IMR-90 (cell line): ENCODE measurements at regions not wholly inside any gene's neighbourhood (a gene's known extent, or its start where the extent isn't known, plus 50 kb on each side); places are given as distances from the start of the nearest gene placed in this dataset.

ENCODE experiments used
- ATAC-seq: fragments of 200-7000 bp; cut with Tn5 transposase; 2 replicates; pipeline ENCODE4 v1.9.1; 2020; ENCODE audit warnings: low read depth, mild to moderate bottlenecking, moderate library complexity
- BruUV-seq: library from RNA; stranded (reverse); fragments of 400-500 nt; replicated peaks from 2 replicates; lab custom pipeline; 2021; lab: Mats Ljungman, UMichigan
- CTCF ChIA-PET: fragments of 300-600 bp; formaldehyde crosslinking; extraction: SDS; loops from one replicate; lab custom pipeline; 2021; ENCODE audit warnings: antibody characterized with exemption; lab: Yijun Ruan, JAX
- POLR2A ChIA-PET: fragments of 300-600 bp; sonication (Branson Sonifier 250); formaldehyde crosslinking; loops from one replicate; lab custom pipeline; 2022; ENCODE audit warnings: antibody characterized with exemption; ENCODE audit not compliant: unreplicated experiment; lab: Charles Lee
- DNase-seq: peaks from one replicate; pipeline ENCODE4 v3.0.0; 2013
- H2AFZ ChIP-seq: replicated peaks from 2 replicates; pipeline ENCODE3; 2013; ENCODE audit warnings: low read length, mild to moderate bottlenecking; ENCODE audit not compliant: poor library complexity
- H2AK5ac ChIP-seq: 2 replicates; pipeline ENCODE4 v1.6.1; 2013; ENCODE audit warnings: low read depth, low read length, inconsistent platforms
- H2AK9ac ChIP-seq: replicated peaks from 2 replicates; pipeline ENCODE3; 2013; ENCODE audit warnings: mild to moderate bottlenecking, low read depth, low read length, moderate library complexity; ENCODE audit not compliant: poor library complexity
- H2BK120ac ChIP-seq: 2 replicates; pipeline ENCODE4 v1.6.1; 2013; ENCODE audit warnings: low read depth, low read length, inconsistent platforms
- H2BK15ac ChIP-seq: 3 replicates; pipeline ENCODE4 v1.6.1; 2013; ENCODE audit warnings: low read depth, low read length, inconsistent platforms
- H2BK20ac ChIP-seq: 2 replicates; pipeline ENCODE4 v1.6.1; 2013; ENCODE audit warnings: low read depth, mild to moderate bottlenecking, inconsistent platforms, low read length, moderate library complexity
- H2BK5ac ChIP-seq: 2 replicates; pipeline ENCODE4 v1.6.1; 2013; ENCODE audit warnings: mild to moderate bottlenecking, low read depth, low read length, inconsistent platforms; ENCODE audit not compliant: poor library complexity, severe bottlenecking
- H3K14ac ChIP-seq: replicated peaks from 2 replicates; pipeline ENCODE4 v1.6.1; 2013; ENCODE audit warnings: low read depth, low read length, inconsistent platforms
- H3K18ac ChIP-seq: 2 replicates; pipeline ENCODE4 v1.6.1; 2013; ENCODE audit warnings: low read depth, low read length, control low read depth
- H3K23ac ChIP-seq: 2 replicates; pipeline ENCODE4 v1.6.1; 2013; ENCODE audit warnings: low read depth, low read length, inconsistent platforms
- H3K27ac ChIP-seq: 2 replicates; pipeline ENCODE4 v1.5.1; 2013; ENCODE audit warnings: mild to moderate bottlenecking, control low read depth, low read length; ENCODE audit not compliant: insufficient read depth
- H3K27me3 ChIP-seq: 2 replicates; pipeline ENCODE4 v1.6.1; 2013; ENCODE audit warnings: low read length; ENCODE audit not compliant: control insufficient read depth, insufficient read depth
- H3K36me3 ChIP-seq: 2 replicates; pipeline ENCODE4 v1.6.1; 2013; ENCODE audit warnings: low read length, mixed read lengths; ENCODE audit not compliant: control insufficient read depth, insufficient read depth
- H3K4ac ChIP-seq: 2 replicates; pipeline ENCODE4 v1.6.1; 2013; ENCODE audit warnings: low read depth, low read length, inconsistent platforms
- H3K4me1 ChIP-seq: 2 replicates; pipeline ENCODE4 v1.6.1; 2013; ENCODE audit warnings: low read length, mixed read lengths; ENCODE audit not compliant: control insufficient read depth, insufficient read depth
- H3K4me2 ChIP-seq: 2 replicates; pipeline ENCODE4 v1.6.1; 2013; ENCODE audit warnings: low read depth, mild to moderate bottlenecking, control low read depth, low read length, moderate library complexity
- H3K4me3 ChIP-seq: 2 replicates; pipeline ENCODE4 v1.5.1; 2013; ENCODE audit warnings: low read depth, mild to moderate bottlenecking, control low read depth, low read length, moderate library complexity; ENCODE audit not compliant: insufficient read depth
- H3K56ac ChIP-seq: 2 replicates; pipeline ENCODE4 v1.6.1; 2013; ENCODE audit warnings: low read length, inconsistent platforms; ENCODE audit not compliant: insufficient read depth; ENCODE audit errors: extremely low read depth
- H3K79me1 ChIP-seq, 2 experiments: 2 replicates each; pipeline ENCODE4 v1.6.1; 2013; ENCODE audit warnings: low read length in 2 of 2, inconsistent platforms in 1 of 2, low read depth in 1 of 2
- H3K9ac ChIP-seq: 2 replicates; pipeline ENCODE4 v1.6.1; 2013; ENCODE audit warnings: low read depth, low read length, control low read depth
- H3K9me1 ChIP-seq: 2 replicates; pipeline ENCODE4 v1.6.1; 2013; ENCODE audit warnings: low read length, inconsistent platforms; ENCODE audit not compliant: insufficient read depth
- H3K9me3 ChIP-seq: 2 replicates; pipeline ENCODE4 v1.6.1; 2013; ENCODE audit warnings: low read length; ENCODE audit not compliant: control insufficient read depth, insufficient read depth
- H4K20me1 ChIP-seq: 2 replicates; pipeline ENCODE4 v1.6.1; 2013; ENCODE audit warnings: low read length, inconsistent platforms; ENCODE audit not compliant: insufficient read depth
- H4K5ac ChIP-seq: 2 replicates; pipeline ENCODE4 v1.6.1; 2013; ENCODE audit warnings: mild to moderate bottlenecking, low read depth, low read length, control low read depth
- H4K8ac ChIP-seq, 2 experiments: 2 replicates each; pipeline ENCODE4 v1.6.1; 2013; ENCODE audit warnings: low read depth in 2 of 2, low read length in 2 of 2, control low read depth in 1 of 2, inconsistent platforms in 1 of 2
- H4K91ac ChIP-seq: 2 replicates; pipeline ENCODE4 v1.6.1; 2013; ENCODE audit warnings: low read depth, low read length, inconsistent platforms; ENCODE audit not compliant: insufficient read depth
- BHLHE40 ChIP-seq: fragments of 150-350 bp; IDR thresholded peaks from 2 replicates; pipeline ENCODE4 v1.6.1; 2016; ENCODE audit warnings: mild to moderate bottlenecking, low read depth, low read length
- CEBPB ChIP-seq: IDR thresholded peaks from 2 replicates; pipeline ENCODE4 v1.6.1; 2012; ENCODE audit warnings: low read depth, low read length, improper control_type of control experiment
- CHD1 ChIP-seq: IDR thresholded peaks from 2 replicates; pipeline ENCODE4 v1.6.1; 2012; ENCODE audit warnings: low read depth, low read length, improper control_type of control experiment
- ELK1 ChIP-seq: fragments of 150-350 bp; IDR thresholded peaks from 2 replicates; pipeline ENCODE4 v1.6.1; 2016; ENCODE audit warnings: low read depth, mild to moderate bottlenecking, low read length, moderate library complexity, borderline replicate concordance
- FOS ChIP-seq: fragments of 150-350 bp; IDR thresholded peaks from 2 replicates; pipeline ENCODE4 v1.6.1; 2016; ENCODE audit warnings: low read depth, low read length
- MAFK ChIP-seq: IDR thresholded peaks from 2 replicates; pipeline ENCODE4 v1.6.1; 2012; ENCODE audit warnings: low read depth, low read length, improper control_type of control experiment
- MAZ ChIP-seq: IDR thresholded peaks from 2 replicates; pipeline ENCODE4 v1.6.1; 2012; ENCODE audit warnings: low read depth, mild to moderate bottlenecking, low read length, improper control_type of control experiment, moderate library complexity, borderline replicate concordance
- MXI1 ChIP-seq: IDR thresholded peaks from 2 replicates; pipeline ENCODE4 v1.6.1; 2012; ENCODE audit warnings: low read depth, mild to moderate bottlenecking, low read length, moderate library complexity, borderline replicate concordance
- NFE2L2 ChIP-seq: fragments of 150-350 bp; IDR thresholded peaks from 2 replicates; pipeline ENCODE4 v1.6.1; 2016; ENCODE audit warnings: low read depth, mild to moderate bottlenecking, low read length
- POLR2A ChIP-seq: IDR thresholded peaks from 2 replicates; pipeline ENCODE4 v1.6.1; 2012; ENCODE audit warnings: mild to moderate bottlenecking, low read depth, low read length
- RAD21 ChIP-seq: IDR thresholded peaks from 2 replicates; pipeline ENCODE4 v1.6.1; 2012; ENCODE audit warnings: low read length, improper control_type of control experiment
- RCOR1 ChIP-seq: IDR thresholded peaks from 2 replicates; pipeline ENCODE4 v1.6.1; 2012; ENCODE audit warnings: mild to moderate bottlenecking, low read length, improper control_type of control experiment; ENCODE audit not compliant: insufficient replicate concordance
- RFX5 ChIP-seq: IDR thresholded peaks from 2 replicates; pipeline ENCODE4 v1.8.0; 2012; ENCODE audit warnings: low read depth, mild to moderate bottlenecking, low read length, moderate library complexity
- SMC3 ChIP-seq: fragments of 150-350 bp; IDR thresholded peaks from 2 replicates; pipeline ENCODE4 v1.6.1; 2016; ENCODE audit warnings: low read depth, mild to moderate bottlenecking, antibody characterized with exemption, low read length, moderate library complexity
- WGBS, 2 experiments: methylation state at CpG; one replicate each; pipeline versions ENCODE4 v1.1.5 to v1.1.7; 2013; ENCODE audit warnings: missing lambda C conversion rate in 2 of 2; ENCODE audit not compliant: insufficient read length in 1 of 2; ENCODE audit errors: extremely low coverage in 2 of 2; 5-methylcytosine and 5-hydroxymethylcytosine counted together
- dilution Hi-C: fragments of 300-500 bp; cut with HindIII; formaldehyde crosslinking; loops from one replicate; pipeline ENCODE4 v1.14.3; 2018; ENCODE audit warnings: low sequenced_read_pairs; ENCODE audit not compliant: unreplicated experiment
- in situ Hi-C: fragments of 300-500 bp; cut with MboI; formaldehyde crosslinking; loops from 3 replicates; pipeline ENCODE4 v1.14.3; 2019; ENCODE audit warnings: low sequenced_read_pairs, inconsistent platforms, mixed read lengths
- intact Hi-C: fragments of 100-400 bp; cut with micrococcal nuclease; formaldehyde crosslinking; loops from 2 replicates; pipeline ENCODE4 v1.10.0; 2022
- TF ChIP-seq, protein P1 (sequence below): fragments of 150-350 bp; IDR thresholded peaks from 2 replicates; pipeline ENCODE4 v1.6.1; 2017; ENCODE audit warnings: mild to moderate bottlenecking, antibody characterized with exemption, low read length, low read depth
- TF ChIP-seq, protein P2 (sequence below): conservative IDR thresholded peaks from 2 replicates; pipeline ENCODE4 v1.5.1; 2012; ENCODE audit warnings: mild to moderate bottlenecking, low read depth, low read length, improper control_type of control experiment

- Histone ChIP-seq H2BK120ac (no peak overlapping the region), H2AK5ac (no peak overlapping the region), H2BK20ac (no peak overlapping the region), H4K91ac (no peak overlapping the region), H2AFZ (no peak overlapping the region), H3K27ac (no peak overlapping the region), H3K18ac (no peak overlapping the region), H2BK15ac (no peak overlapping the region), H2AK9ac (no peak overlapping the region), H3K79me1 (no peaks in the 10 kb centered on the region), H3K9ac (no peak overlapping the region), H4K5ac (no peak overlapping the region), H4K20me1 (no peaks in the 10 kb centered on the region), H3K9me1 (no peaks in the 10 kb centered on the region), H3K23ac (no peak overlapping the region), H3K4me2 (no peak overlapping the region), H4K8ac (no peak overlapping the region), H3K4me3 (no peak overlapping the region), H3K4me1 (no peaks in the 10 kb centered on the region), H3K27me3 (no peaks in the 10 kb centered on the region), H2BK5ac (no peak overlapping the region), H3K36me3 (no peaks in the 10 kb centered on the region), H3K56ac (no peak overlapping the region), H3K9me3 (peaks cover 3% of the 10 kb centered on the region; the same call in 1 of the 2 replicates), H3K14ac (no peak overlapping the region), H3K4ac (no peak overlapping the region)
- BruUV-seq: no TSS peak
- ChIA-PET CTCF (interaction anchor here (0.7 kb wide), 1 partner anchor 1216 kb away, joined by 3 read pairs; no protein-coding TSS in a partner anchor), POLR2A (no interaction called here)
- DNase-seq (no peak), ATAC-seq (no peak)
- dilution Hi-C loops (no loop called here), in situ Hi-C loops (no loop called here), intact Hi-C loops (no loop called here)
- no CpG with 5 or more reads among the region's 2 CpGs for WGBS, 2 experiments
- no peak for TF ChIP-seq BHLHE40
- no peak for TF ChIP-seq FOS
- TF ChIP-seq RFX5: no peak
- TF ChIP-seq, protein P1, sequence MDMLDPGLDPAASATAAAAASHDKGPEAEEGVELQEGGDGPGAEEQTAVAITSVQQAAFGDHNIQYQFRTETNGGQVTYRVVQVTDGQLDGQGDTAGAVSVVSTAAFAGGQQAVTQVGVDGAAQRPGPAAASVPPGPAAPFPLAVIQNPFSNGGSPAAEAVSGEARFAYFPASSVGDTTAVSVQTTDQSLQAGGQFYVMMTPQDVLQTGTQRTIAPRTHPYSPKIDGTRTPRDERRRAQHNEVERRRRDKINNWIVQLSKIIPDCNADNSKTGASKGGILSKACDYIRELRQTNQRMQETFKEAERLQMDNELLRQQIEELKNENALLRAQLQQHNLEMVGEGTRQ: no peak
- no peak for TF ChIP-seq ELK1
- TF ChIP-seq, protein P2, sequence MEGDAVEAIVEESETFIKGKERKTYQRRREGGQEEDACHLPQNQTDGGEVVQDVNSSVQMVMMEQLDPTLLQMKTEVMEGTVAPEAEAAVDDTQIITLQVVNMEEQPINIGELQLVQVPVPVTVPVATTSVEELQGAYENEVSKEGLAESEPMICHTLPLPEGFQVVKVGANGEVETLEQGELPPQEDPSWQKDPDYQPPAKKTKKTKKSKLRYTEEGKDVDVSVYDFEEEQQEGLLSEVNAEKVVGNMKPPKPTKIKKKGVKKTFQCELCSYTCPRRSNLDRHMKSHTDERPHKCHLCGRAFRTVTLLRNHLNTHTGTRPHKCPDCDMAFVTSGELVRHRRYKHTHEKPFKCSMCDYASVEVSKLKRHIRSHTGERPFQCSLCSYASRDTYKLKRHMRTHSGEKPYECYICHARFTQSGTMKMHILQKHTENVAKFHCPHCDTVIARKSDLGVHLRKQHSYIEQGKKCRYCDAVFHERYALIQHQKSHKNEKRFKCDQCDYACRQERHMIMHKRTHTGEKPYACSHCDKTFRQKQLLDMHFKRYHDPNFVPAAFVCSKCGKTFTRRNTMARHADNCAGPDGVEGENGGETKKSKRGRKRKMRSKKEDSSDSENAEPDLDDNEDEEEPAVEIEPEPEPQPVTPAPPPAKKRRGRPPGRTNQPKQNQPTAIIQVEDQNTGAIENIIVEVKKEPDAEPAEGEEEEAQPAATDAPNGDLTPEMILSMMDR: no peak
- TF ChIP-seq NFE2L2: no peak
- TF ChIP-seq CEBPB: no peak
- no peak for TF ChIP-seq SMC3
- TF ChIP-seq CHD1: no peak
- TF ChIP-seq MAZ: no peak
- no peak for TF ChIP-seq RCOR1
- TF ChIP-seq MXI1: no peak
- no peak for TF ChIP-seq RAD21
- TF ChIP-seq POLR2A: no peak
- TF ChIP-seq MAFK: no peak
Measured at GRCh38 chrX:143570782-143571181, 53.5 kb upstream of the SPANXN3 start.
